CD4-positive, CD25-positive, alpha-beta regulatory T cell (primary cell): ENCODE measurements at regions not wholly inside any gene's neighbourhood (a gene's known extent, or its start where the extent isn't known, plus 50 kb on each side); places are given as distances from the start of the nearest gene placed in this dataset.
"Not testable (repeated sequence)": the region's sequence is repeated elsewhere in the genome, so short reads cannot be mapped to it uniquely, and the experiment has no call there.

Source experiments
- ATAC-seq, 2 donors: fragments of 150-1000 bp; cut with Tn5 transposase; one replicate each; pipeline ENCODE4 v1.10.0; 2021; ENCODE audit warnings: low read depth in 2 of 2, moderate number of reproducible peaks in 2 of 2, moderate library complexity in 1 of 2
- DNase-seq, 3 donors: peaks; one replicate each; pipeline versions ENCODE4 v3.0.0 to v3.0.0-alpha.2; 2012 to 2022; ENCODE audit warnings: mixed read lengths in 1 of 3
- H3K27ac ChIP-seq: one replicate; pipeline ENCODE4 v1.7.0; 2013; ENCODE audit warnings: mild to moderate bottlenecking, low read length; ENCODE audit not compliant: insufficient read depth, poor library complexity, severe bottlenecking
- H3K27me3 ChIP-seq: one replicate; pipeline ENCODE4 v1.7.0; 2013; ENCODE audit warnings: low read length; ENCODE audit not compliant: control insufficient read depth, insufficient read depth
- H3K36me3 ChIP-seq: one replicate; pipeline ENCODE4 v1.7.0; 2013; ENCODE audit warnings: mild to moderate bottlenecking, low read length, moderate library complexity; ENCODE audit not compliant: control insufficient read depth, insufficient read depth
- H3K4me1 ChIP-seq: 2 replicates; pipeline ENCODE4 v1.7.0; 2013; ENCODE audit warnings: mild to moderate bottlenecking, low read length; ENCODE audit not compliant: insufficient read depth, control insufficient read depth, poor library complexity, severe bottlenecking
- H3K4me3 ChIP-seq: one replicate; pipeline ENCODE4 v1.7.0; 2013; ENCODE audit warnings: low read depth, mild to moderate bottlenecking, low read length, moderate library complexity
- H3K9me3 ChIP-seq, 2 experiments: 1 replicate in 1 of 2; 2 replicates in 1 of 2; pipeline ENCODE4 v1.7.0; 2013; ENCODE audit warnings: low read length in 2 of 2, mild to moderate bottlenecking in 1 of 2, moderate library complexity in 1 of 2; ENCODE audit not compliant: control insufficient read depth in 2 of 2
- H3K27ac Mint-ChIP-seq, 3 donors: one replicate each; pipeline ENCODE4 v1.8.0; 2020 to 2022; ENCODE audit warnings: mild to moderate bottlenecking in 3 of 3, mixed read lengths in 3 of 3, moderate library complexity in 2 of 3
- H3K27me3 Mint-ChIP-seq: one replicate; pipeline ENCODE4 v1.8.0; 2022; ENCODE audit warnings: mild to moderate bottlenecking, mixed read lengths
- H3K36me3 Mint-ChIP-seq: one replicate; pipeline ENCODE4 v1.8.0; 2020; ENCODE audit warnings: mixed read lengths
- H3K4me1 Mint-ChIP-seq, 4 donors: one replicate each; pipeline ENCODE4 v1.8.0; 2020 to 2022; ENCODE audit warnings: mixed read lengths in 4 of 4, mild to moderate bottlenecking in 1 of 4
- H3K4me3 Mint-ChIP-seq, 4 donors: one replicate each; pipeline ENCODE4 v1.8.0; 2020 to 2022; ENCODE audit warnings: mild to moderate bottlenecking in 4 of 4, mixed read lengths in 4 of 4, moderate library complexity in 3 of 4
- H3K9me3 Mint-ChIP-seq, 7 donors: one replicate each; pipeline ENCODE4 v1.8.0; 2020 to 2022; ENCODE audit warnings: mixed read lengths in 7 of 7, mild to moderate bottlenecking in 3 of 7, moderate library complexity in 2 of 7

DNA sequence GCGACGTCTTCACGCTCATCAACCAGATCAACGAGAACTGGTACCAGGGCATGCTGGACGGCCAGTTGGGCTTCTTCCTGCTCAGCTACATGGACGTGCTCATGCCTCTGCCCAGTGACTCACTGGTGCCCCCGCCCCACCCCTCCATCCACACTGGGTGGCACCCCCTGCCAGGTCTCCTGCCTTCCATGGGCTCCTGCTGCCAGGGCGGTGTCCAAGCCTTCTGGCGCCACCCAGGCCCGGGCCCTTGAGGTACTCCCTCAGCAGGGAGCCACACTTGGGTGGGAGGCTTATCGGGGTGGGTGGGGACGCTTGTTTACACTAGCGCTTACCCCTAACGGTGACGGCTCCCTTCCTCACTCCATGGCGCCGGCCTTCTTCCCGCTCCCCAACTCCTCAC lies 148.2 kb downstream of the GOSR1 start:
- H3K9me3 Mint-ChIP-seq, ATAC-seq, H3K4me3 Mint-ChIP-seq, H3K27ac Mint-ChIP-seq, H3K36me3 Mint-ChIP-seq, H3K4me1 Mint-ChIP-seq, H3K27ac ChIP-seq, H3K4me1 ChIP-seq, H3K27me3 Mint-ChIP-seq, H3K36me3 ChIP-seq, H3K9me3 ChIP-seq, DNase-seq, H3K27me3 ChIP-seq, H3K4me3 ChIP-seq: not testable (repeated sequence)

GRCh38 chr17:30624180-30624579 lies 147.0 kb downstream of the GOSR1 start:
- DNase-seq, H3K27ac Mint-ChIP-seq, H3K27me3 ChIP-seq, H3K9me3 Mint-ChIP-seq, H3K36me3 ChIP-seq, H3K27me3 Mint-ChIP-seq, H3K36me3 Mint-ChIP-seq, H3K27ac ChIP-seq, H3K4me1 Mint-ChIP-seq, H3K4me3 ChIP-seq, H3K4me3 Mint-ChIP-seq, ATAC-seq, H3K4me1 ChIP-seq, H3K9me3 ChIP-seq: not testable (repeated sequence)

- H3K27ac ChIP-seq, H3K4me3 ChIP-seq, H3K4me1 Mint-ChIP-seq, H3K9me3 Mint-ChIP-seq, ATAC-seq, H3K9me3 ChIP-seq, H3K27me3 ChIP-seq, H3K4me1 ChIP-seq, H3K36me3 ChIP-seq, H3K36me3 Mint-ChIP-seq, H3K4me3 Mint-ChIP-seq, H3K27ac Mint-ChIP-seq, DNase-seq, H3K27me3 Mint-ChIP-seq: not testable (repeated sequence)
Measured at GRCh38 chr17:30609682-30610081, 132.5 kb downstream of the GOSR1 start.

DNA sequence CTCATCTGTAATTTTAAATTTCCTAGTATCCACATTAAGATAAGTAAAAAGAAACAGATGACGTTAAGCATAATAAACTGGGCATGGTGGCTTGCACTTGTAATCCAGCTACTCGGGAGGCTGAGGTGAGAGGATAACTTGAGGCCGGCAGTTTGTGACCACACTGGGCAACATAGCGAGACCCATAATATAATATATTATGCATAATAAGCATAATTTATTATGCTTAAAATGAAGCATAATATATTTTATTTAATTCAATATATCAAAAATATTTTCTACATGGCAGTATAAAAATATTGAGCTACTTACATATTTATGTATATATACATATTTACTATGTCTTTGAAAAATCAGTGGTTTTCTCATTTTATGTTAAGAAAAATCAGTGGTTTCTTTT lies 128.3 kb downstream of the GOSR1 start:
- no peaks in the 10 kb centered on the region for H3K27me3 Mint-ChIP-seq
- H3K4me1 Mint-ChIP-seq: peaks cover 0 to 16% (median 10%) of the 10 kb centered on the region in 4 donors
- H3K4me3 Mint-ChIP-seq: no peak overlapping the region
- no peaks in the 10 kb centered on the region for H3K36me3 ChIP-seq
- no peaks in the 10 kb centered on the region for H3K36me3 Mint-ChIP-seq
- no peak overlapping the region for H3K27ac ChIP-seq
- no peak overlapping the region for H3K4me3 ChIP-seq
- DNase-seq: no peak
- H3K9me3 Mint-ChIP-seq: peaks cover 0 to 1% (median 0%) of the 10 kb centered on the region in 7 donors
- no peaks in the 10 kb centered on the region for H3K9me3 ChIP-seq
- no peak for ATAC-seq
- H3K27me3 ChIP-seq: peaks cover 2% of the 10 kb centered on the region
- H3K27ac Mint-ChIP-seq: no peak overlapping the region
- H3K4me1 ChIP-seq: peaks cover 7% of the 10 kb centered on the region

GRCh38 chr17:30605027-30605426 lies 127.8 kb downstream of the GOSR1 start:
- Histone ChIP-seq H3K27ac (no peak overlapping the region), H3K4me1 (peaks cover 7% of the 10 kb centered on the region), H3K9me3 (no peaks in the 10 kb centered on the region), H3K4me3 (no peak overlapping the region), H3K36me3 (no peaks in the 10 kb centered on the region), H3K27me3 (peaks cover 2% of the 10 kb centered on the region)
- ATAC-seq (no peak), DNase-seq (no peak)
- Mint-ChIP-seq H3K27ac (no peak overlapping the region), H3K27me3 (no peaks in the 10 kb centered on the region), H3K4me1 (peaks cover 0 to 16% (median 10%) of the 10 kb centered on the region in 4 donors), H3K4me3 (peak overlapping the region in 1 of 4 donors; percentile 44), H3K9me3 (peaks cover 0 to 1% (median 0%) of the 10 kb centered on the region in 7 donors), H3K36me3 (no peaks in the 10 kb centered on the region)

- DNase-seq, H3K27me3 Mint-ChIP-seq, H3K27ac ChIP-seq, H3K36me3 ChIP-seq, H3K4me1 ChIP-seq, H3K36me3 Mint-ChIP-seq, H3K27ac Mint-ChIP-seq, H3K9me3 Mint-ChIP-seq, ATAC-seq, H3K9me3 ChIP-seq, H3K4me3 ChIP-seq, H3K27me3 ChIP-seq: not testable (repeated sequence)
- peaks cover 0 to 24% (median 14%) of the 10 kb centered on the region in 4 donors for H3K4me1 Mint-ChIP-seq
- H3K4me3 Mint-ChIP-seq: peak overlapping the region in 2 of 4 donors; percentile 97
Measured at GRCh38 chr17:30602396-30602795, 125.2 kb downstream of the GOSR1 start.

GRCh38 chr17:30601984-30602383 lies 124.8 kb downstream of the GOSR1 start:
- Mint-ChIP-seq H3K4me1 (peaks cover 0 to 24% (median 14%) of the 10 kb centered on the region in 4 donors), H3K4me3 (peak overlapping the region; percentile 67 to 97 (median 88)), H3K27ac (peak overlapping the region in 1 of 3 donors; percentile 67)
- not testable (repeated sequence) for DNase-seq, H3K27ac ChIP-seq, H3K4me3 ChIP-seq, H3K27me3 Mint-ChIP-seq, H3K27me3 ChIP-seq, H3K4me1 ChIP-seq, ATAC-seq, H3K9me3 Mint-ChIP-seq, H3K36me3 ChIP-seq, H3K36me3 Mint-ChIP-seq, H3K9me3 ChIP-seq

DNA sequence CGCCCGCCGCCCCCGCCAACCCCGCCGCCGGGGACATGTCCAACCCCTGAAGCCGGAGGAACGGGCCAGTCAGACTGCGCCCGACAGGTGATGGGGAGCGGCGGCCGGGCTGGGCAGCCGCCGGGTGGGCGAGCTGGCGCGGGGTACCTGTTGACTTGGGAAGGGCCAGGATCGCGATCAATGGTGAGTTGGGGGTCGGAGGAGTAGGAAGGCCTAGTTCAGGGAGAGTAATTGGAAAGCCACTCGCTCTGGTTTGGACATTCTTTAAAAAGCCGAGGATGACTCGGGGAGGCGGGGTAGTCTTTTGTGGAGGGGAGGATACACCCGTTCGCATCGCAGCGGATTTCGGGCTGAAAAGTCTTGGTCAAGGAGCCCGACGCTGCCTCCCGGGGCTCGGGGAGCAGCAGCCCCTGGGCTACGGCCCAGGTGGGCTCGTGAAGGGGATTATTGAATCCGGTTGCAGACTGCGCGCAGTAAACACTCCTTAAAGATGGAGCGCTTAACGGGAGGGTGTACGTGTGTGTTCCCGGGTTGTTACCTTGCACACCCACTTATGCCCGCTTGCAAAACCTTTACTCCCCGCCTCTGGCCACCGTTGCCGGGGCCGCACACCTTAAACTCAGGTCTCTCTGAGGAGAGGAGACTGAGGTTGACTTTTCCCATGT lies 123.8 kb downstream of the GOSR1 start:
- Mint-ChIP-seq H3K27me3 (peaks cover 10% of the 10 kb centered on the region), H3K9me3 (peaks cover 0 to 3% (median 0%) of the 10 kb centered on the region in 7 donors), H3K36me3 (no peaks in the 10 kb centered on the region), H3K4me1 (peaks cover 0 to 24% (median 13%) of the 10 kb centered on the region in 4 donors), H3K4me3 (peak overlapping the region; percentile 95 to 97 (median 96)), H3K27ac (peak overlapping the region; percentile 85 to 93 (median 87))
- H3K27ac ChIP-seq: no peak overlapping the region
- H3K27me3 ChIP-seq: peaks cover 4% of the 10 kb centered on the region
- H3K4me3 ChIP-seq: peak overlapping the region; percentile 69
- ATAC-seq (peak in 1 of 2 donors; percentile 11), DNase-seq (peak in 2 of 3 donors; percentile 20 to 24)
- peaks cover 7% of the 10 kb centered on the region for H3K4me1 ChIP-seq
- no peaks in the 10 kb centered on the region for H3K9me3 ChIP-seq
- no peaks in the 10 kb centered on the region for H3K36me3 ChIP-seq
